KOPT-K1 (cell line): ENCODE measurements at regions not wholly inside any gene's neighbourhood (a gene's known extent, or its start where the extent isn't known, plus 50 kb on each side); places are given as distances from the start of the nearest gene placed in this dataset.

Experiments
- H3K27ac ChIP-seq: fragments of 200-600 bp; sonication (generic); 2 replicates; pipeline ENCODE4 v1.5.1; 2016; ENCODE audit warnings: antibody characterized with exemption, mild to moderate bottlenecking, low read depth, low read length; ENCODE audit not compliant: poor library complexity, severe bottlenecking
- H3K36me3 ChIP-seq: fragments of 200-600 bp; sonication (generic); 2 replicates; pipeline ENCODE4 v1.5.1; 2017; ENCODE audit warnings: antibody characterized with exemption, mild to moderate bottlenecking, low read length, moderate library complexity; ENCODE audit not compliant: insufficient read depth
- H3K9me3 ChIP-seq: fragments of 200-600 bp; sonication (generic); 2 replicates; pipeline ENCODE4 v1.5.1; 2017; ENCODE audit warnings: antibody characterized with exemption, low read length, mild to moderate bottlenecking; ENCODE audit not compliant: insufficient read depth, poor library complexity, severe bottlenecking

DNA sequence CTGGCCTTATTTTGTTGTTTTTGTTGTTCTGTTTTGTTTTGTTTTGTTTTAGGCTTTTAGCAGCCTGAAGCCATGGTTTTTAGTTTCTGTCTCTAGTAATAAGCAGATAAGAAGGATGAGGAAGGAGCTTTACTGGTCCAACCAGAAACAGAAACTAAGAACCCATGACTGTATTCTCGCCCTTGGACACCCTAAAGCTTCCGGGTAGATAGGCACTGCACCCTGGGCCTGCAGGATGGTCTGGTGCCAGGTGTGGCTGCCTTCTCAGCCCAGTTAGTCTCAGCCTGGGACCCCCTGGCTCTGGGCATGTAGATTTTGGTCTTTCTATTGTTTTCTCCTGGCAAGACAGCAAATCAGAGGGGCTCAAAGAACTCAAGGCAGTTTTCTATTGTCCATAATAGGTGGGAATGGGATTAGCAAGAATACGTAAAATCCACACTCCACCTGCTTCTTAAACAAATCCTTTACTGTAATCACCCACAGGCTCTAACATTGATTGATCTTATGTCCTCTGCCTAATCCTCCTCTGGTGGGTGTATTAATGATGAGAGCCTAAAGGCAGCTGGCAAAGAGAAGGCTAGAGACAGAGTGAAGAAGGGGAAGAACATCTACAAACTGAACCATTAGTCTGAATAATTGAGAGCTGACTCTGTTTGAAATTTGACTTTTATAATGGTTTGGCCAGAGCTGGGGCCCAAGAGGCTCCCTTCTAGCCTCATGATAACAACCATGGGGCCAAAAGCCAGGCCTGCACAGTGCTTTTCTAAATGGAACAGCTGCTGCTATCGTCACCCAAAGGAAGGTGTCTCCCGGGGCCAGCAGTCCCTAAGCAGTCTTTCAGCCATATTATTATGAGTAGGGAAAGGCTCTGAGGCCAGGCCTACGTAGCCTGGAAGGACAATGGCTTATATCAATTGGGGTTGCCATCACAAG is 106.8 kb upstream of the ATP1A1 start:
- no peak overlapping the region for H3K27ac ChIP-seq
- H3K36me3 ChIP-seq: no peaks in the 10 kb centered on the region
- no peaks in the 10 kb centered on the region for H3K9me3 ChIP-seq

DNA sequence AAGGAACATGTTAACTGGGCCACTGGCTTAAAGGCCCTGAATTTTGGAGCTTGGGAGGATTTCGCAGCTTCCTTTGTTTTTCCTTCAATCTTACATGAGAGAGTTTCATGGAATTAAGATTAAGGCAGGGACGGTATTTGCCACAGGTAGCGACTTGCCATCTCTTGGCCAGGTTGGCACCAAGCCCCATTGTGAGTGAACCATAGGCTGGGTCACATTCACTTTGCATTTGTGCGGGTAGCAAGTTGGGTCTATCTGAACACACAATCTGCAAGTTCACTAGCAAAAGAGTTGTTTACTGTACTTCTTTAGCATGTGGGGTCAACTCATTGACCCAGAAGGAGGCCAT is 106.2 kb upstream of the ATP1A1 start:
- Histone ChIP-seq H3K9me3 (no peaks in the 10 kb centered on the region), H3K27ac (no peak overlapping the region), H3K36me3 (no peaks in the 10 kb centered on the region)

DNA sequence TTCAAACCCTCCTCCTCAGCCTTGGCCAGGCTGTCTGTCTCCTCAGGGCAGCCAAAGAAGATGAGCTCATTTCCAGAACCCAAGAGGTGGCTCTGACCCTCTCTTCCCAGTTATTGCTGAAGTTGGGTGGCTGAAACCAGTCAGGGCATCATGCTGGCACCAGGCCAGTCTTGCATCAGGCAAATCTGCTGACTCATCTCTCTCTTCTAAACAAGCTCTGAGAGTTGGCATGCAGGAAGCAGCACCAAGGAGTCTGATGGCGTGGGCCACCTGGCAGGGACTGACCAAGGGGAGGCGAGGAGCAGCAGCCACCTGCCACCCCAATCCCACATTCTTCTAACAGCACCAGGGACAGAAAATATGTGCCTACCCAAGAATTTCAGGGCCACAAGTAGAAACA is 104.8 kb upstream of the ATP1A1 start:
- Histone ChIP-seq H3K36me3 (no peaks in the 10 kb centered on the region), H3K9me3 (no peaks in the 10 kb centered on the region), H3K27ac (no peak overlapping the region)

DNA sequence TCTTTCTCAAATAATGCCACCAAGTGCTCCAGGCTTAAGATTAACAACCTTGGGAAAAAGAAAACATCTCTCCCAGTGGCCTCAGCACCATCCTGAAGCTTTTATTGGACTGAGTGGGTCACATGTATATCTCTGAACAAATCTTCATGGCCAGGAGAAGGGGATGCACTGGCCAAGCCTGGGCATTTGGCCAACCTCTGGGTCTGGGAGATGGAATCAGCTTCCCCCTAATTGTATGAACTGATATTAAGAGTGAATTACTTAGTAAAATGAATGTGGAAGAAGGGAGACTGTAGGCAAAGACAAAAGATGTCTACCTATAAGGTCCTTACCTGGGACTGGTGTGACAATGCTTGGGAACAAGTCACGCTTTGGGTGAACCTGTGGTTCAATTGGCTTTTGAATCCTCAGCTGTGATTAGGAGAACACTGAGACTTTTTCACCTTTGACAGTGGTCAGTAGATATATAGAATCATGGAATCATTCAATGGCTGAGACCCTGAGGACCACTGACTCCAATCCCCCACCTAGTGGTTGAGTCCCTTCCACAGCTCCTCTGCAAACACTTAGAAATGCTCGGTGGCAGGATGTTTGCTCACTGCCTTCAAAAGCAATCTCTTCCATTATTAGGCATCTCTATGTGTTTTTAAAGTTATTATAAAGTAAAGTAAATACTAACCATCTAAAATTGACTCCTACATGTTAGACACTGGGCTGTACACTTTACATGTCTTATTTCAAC is 102.6 kb upstream of the ATP1A1 start:
- H3K9me3 ChIP-seq: no peaks in the 10 kb centered on the region
- H3K36me3 ChIP-seq: no peaks in the 10 kb centered on the region
- H3K27ac ChIP-seq: no peak overlapping the region

DNA sequence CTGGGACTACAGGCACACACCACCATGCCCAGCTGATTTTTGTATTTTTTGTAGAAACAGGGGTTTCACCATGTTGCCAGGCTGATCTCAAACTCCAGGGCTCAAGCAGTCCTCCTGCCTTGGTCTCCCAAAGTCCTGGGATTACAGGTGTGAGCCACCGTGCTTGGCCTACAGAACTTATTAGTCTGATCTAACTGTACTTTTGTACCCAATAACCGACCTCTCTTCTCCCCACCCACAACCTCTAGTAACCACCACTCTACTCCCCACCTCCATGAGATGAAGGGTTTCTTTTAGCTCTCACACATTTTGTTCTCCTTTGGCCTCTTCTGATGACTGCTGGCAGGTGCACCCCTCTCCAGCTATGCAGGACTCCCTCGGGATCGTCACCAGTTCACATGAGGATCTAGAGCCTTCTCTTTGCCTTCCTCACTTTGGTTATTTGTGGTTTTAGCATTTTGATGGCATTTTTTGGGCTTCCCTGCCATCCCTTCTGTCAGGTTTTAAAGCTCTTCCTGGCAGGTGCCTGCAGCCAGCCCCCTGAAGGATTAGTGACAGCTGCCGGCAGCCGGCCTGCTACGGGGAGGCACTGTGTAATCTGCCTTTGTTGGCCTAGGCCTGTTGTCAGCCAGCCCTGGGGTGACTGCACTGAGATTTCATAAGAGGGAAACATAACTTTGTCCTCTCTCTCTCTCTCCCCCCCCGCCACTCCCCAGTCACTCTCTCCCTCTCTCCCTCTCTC is 99.8 kb upstream of the ATP1A1 start:
- Histone ChIP-seq H3K36me3 (no peaks in the 10 kb centered on the region), H3K9me3 (no peaks in the 10 kb centered on the region), H3K27ac (no peak overlapping the region)

DNA sequence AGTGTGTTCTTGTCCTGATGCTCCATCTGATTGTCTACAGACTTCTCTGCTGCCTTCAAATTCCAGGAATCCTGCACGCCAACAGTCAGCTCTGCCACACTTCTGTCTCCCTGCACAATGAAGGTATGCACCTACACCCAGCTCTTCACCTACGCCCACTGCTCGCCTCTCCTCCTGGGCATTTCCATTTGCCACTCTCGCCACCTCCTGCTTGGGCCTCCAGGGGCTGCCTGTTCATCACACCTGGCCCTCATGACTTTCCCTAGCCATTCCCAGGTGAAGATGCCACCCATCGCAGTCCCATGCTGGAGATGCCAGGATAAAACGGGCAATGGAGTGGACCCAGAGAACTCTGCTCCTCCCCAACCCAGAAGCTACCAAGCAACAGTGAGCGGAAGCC is 96.5 kb upstream of the ATP1A1 start:
- Histone ChIP-seq H3K36me3 (no peaks in the 10 kb centered on the region), H3K27ac (no peak overlapping the region)

DNA sequence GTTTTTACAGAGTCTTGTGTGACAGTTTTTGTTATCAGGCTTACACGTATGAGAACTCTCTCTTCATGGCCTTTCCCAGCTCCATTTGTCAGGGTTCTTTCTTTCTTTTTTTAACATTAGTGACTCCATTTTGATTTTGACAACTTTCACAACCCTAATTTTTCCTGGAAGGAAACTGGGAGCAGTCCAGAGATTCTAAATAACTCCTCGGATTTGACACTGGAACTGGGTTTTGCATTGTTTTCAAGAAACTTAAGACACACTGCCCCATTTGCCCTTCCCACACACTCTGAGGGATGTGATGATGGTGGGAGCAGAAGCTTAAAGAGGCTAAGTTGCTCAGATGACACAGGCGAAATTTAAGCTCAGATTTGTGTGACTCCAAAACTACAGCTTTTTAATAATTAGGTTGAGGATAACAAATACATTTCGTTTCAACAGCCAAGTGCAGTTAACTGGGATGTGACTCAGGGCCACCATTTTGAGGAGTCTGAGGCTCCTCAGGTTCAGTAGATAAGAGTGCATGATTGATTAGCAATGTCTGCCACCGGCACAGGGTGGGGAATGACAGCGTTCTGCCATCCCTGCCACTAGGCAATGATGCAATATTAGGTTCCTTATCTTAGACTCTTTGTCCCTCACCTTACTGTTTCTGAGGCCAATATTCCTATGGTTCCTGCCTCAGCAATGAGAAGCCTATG is 95.1 kb upstream of the ATP1A1 start:
- Histone ChIP-seq H3K9me3 (no peaks in the 10 kb centered on the region), H3K27ac (no peak overlapping the region), H3K36me3 (no peaks in the 10 kb centered on the region)

More for the DNA sequence above, 96.5 kb upstream of the ATP1A1 start:
- no peaks in the 10 kb centered on the region for H3K9me3 ChIP-seq

DNA sequence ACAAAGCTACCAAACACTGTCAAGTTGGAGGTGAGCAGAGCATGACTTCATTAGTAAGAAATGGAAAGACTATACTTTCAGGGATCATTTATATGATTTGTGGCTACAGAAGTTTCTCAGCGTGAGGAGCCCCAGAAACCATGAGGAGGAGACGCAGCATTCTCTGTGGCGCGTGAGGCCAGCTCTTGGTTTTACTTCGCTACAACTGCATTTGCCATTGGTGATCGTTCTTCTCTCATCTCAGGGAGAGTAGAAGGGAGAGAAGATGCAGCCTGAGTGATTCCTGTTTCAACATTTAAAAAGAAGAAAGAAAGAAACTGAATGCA is 94.5 kb upstream of the ATP1A1 start:
- H3K9me3 ChIP-seq: no peaks in the 10 kb centered on the region
- no peak overlapping the region for H3K27ac ChIP-seq
- H3K36me3 ChIP-seq: no peaks in the 10 kb centered on the region

DNA sequence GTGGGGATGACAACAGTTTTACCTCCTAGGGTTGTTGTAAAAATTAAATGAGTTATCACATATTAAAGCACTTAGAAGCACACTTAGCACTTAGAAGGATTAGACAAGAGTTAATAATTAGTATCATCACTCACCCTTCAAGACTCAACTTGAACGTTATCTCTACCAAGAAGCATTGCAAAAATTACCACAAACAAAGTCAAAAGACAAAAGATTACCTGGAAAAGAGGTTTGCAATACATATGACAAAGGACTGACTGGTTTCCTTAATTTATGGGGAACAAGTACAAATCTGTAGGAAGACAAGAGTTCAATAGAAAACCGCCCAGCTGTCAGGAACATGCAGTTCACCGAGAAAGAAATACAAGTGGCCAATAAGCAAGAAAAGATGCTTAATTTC is 93.3 kb upstream of the ATP1A1 start:
- H3K27ac ChIP-seq: no peak overlapping the region
- H3K9me3 ChIP-seq: no peaks in the 10 kb centered on the region
- H3K36me3 ChIP-seq: no peaks in the 10 kb centered on the region

DNA sequence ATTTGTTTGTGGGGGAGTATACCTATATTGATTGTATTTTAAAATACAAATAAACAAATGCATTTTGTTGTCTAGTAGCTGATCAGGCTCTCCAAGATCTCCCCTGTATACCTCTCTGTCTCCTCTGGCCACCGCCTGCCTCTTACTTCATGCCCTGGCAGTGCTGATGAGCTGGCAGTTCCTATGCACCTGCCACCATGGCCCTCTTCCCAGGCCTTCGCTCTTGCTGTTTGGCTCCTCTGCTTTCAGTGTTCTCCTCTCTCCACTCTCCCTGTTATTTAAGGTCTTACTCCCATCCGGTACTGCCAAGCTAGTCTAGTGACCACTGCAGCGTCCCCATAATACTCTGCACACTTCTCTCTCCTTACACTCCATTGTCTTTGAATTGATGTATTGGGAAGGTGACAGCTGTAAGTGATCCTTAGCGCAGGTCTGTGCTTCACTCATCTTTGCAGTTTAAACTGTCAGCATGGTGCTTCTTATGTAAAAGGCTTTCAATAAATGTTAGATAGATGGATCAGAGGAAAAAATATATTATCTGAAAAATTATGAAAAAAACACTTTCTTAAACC is 88.1 kb upstream of the ATP1A1 start:
- Histone ChIP-seq H3K36me3 (no peaks in the 10 kb centered on the region), H3K9me3 (no peaks in the 10 kb centered on the region), H3K27ac (no peak overlapping the region)

DNA sequence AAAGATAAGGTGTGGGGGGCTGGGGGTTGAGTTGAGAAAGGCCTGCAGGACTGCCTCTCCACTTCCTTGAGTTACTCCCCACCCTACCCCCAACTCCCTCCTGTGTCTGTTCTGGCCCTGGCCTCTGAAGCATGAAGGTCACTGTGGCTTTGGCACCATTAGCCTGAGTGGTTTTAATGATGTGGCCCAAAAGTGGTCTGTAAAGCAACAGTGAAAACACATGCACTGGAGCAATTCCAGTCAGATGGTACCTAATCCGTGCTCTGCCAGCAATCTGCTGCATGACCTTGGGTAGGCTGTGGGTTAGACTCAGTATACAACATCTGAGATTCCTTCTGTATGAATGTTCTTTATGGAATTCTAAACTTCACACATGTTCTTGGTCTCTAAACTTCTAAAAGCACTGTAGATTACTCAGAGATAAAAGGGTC is 86.5 kb upstream of the ATP1A1 start:
- no peaks in the 10 kb centered on the region for H3K36me3 ChIP-seq
- no peaks in the 10 kb centered on the region for H3K9me3 ChIP-seq
- H3K27ac ChIP-seq: no peak overlapping the region

DNA sequence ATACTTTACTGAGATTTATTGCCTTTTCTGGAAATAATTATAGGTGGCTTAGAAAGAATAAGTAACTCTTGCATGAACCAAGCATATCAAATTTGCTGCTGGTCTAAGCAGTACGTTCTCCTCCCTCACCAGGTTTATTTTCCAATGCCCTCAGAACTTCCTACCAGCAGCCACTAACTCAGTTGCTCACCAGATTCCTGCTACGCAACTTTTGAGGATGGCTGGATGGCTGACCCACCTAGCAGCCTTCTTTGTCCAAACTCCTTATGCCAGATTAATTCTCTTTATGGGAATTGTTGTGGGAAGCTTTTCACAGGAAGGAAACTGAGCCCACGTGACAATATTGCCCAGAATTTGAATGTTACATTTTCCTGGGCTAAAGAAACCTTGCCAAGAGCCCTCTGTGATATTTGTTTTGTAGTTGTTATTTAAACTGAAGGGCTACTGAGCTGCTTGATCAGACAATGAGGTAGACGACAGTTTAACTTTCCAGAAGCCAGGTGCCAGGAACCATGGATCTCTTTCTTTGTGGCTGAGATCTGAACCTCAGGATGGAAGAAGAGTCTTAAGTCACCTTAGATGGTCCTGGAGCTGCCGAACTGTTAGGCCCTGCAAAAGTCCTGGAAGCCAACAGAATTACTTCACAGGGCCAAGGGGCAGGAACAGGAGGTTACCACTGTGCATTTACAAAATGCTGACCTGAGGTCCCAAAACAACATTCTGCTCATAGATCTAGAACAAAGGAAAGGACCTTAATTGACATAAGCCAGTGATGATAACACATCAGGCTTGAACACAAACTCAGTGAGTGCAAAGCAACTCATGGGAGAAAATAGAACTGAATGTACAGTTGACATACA is 85.5 kb upstream of the ATP1A1 start:
- H3K36me3 ChIP-seq: no peaks in the 10 kb centered on the region
- no peak overlapping the region for H3K27ac ChIP-seq
- H3K9me3 ChIP-seq: no peaks in the 10 kb centered on the region

DNA sequence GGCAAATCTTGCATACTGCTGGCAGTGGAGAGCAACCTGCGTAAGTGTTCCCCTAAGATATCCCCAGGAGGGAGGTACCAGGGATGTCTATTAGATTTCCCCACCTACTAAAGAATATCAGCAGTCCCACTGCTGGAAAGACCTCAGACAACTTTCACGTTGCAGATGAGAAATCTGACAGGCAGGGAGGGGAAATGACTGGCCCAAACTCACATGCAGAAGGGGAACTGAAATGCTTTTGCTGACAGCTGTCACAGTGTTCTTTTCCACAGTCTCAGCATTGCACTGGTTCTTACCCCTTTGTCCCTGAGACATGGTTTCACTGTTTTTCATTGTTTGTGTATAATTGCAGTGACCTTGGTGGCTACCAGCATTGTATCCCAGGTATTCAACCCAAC is 84.8 kb upstream of the ATP1A1 start:
- Histone ChIP-seq H3K36me3 (no peaks in the 10 kb centered on the region), H3K27ac (no peak overlapping the region), H3K9me3 (no peaks in the 10 kb centered on the region)

DNA sequence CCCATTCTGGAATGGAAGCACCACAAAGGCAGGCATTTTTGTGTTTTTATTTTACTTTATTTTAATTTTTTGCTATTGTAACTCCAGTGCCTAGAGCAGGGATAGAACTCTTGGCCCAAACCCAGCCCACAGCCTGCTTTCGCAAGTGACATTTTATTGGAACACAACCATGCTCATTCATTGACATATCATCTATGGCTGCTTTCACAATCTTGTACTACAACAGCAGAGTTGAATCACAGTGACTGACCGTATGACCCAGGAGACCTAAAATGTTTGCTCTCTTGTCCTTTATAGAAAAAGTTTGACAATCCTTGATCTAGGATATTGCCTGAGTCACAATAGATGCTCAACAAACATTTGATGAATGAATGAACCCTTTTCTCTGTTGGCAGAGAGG is 83.9 kb upstream of the ATP1A1 start:
- H3K36me3 ChIP-seq: no peaks in the 10 kb centered on the region
- no peak overlapping the region for H3K27ac ChIP-seq

More for the DNA sequence above, 83.9 kb upstream of the ATP1A1 start:
- H3K9me3 ChIP-seq: no peaks in the 10 kb centered on the region
